Trophoblast cell (in vitro differentiated cells and primary cell): ENCODE measurements at regions not wholly inside any gene's neighbourhood (a gene's known extent, or its start where the extent isn't known, plus 50 kb on each side); places are given as distances from the start of the nearest gene placed in this dataset.
A peak's percentile ranks its signal among the peaks of the same experiment; 100 is the strongest.

Experiments used
- DNase-seq, 2 donors: peaks; one replicate each; pipeline ENCODE4 v3.0.0-alpha.2; 2016
- H2AFZ ChIP-seq: 2 replicates; pipeline ENCODE4 v1.6.1; 2013; ENCODE audit warnings: low read length, moderate library complexity, mild to moderate bottlenecking; ENCODE audit not compliant: insufficient read depth, poor library complexity
- H2AK5ac ChIP-seq: 2 replicates; pipeline ENCODE4 v1.6.1; 2013; ENCODE audit warnings: mild to moderate bottlenecking, low read length
- H2BK120ac ChIP-seq: 2 replicates; pipeline ENCODE4 v1.6.1; 2013; ENCODE audit warnings: low read length, mild to moderate bottlenecking, moderate library complexity; ENCODE audit not compliant: insufficient read depth, poor library complexity
- H2BK12ac ChIP-seq: 2 replicates; pipeline ENCODE4 v1.6.1; 2013; ENCODE audit warnings: mild to moderate bottlenecking, low read length, moderate library complexity
- H2BK5ac ChIP-seq: 2 replicates; pipeline ENCODE4 v1.6.1; 2013; ENCODE audit warnings: low read length, low read depth, moderate library complexity, mild to moderate bottlenecking; ENCODE audit not compliant: poor library complexity
- H3K14ac ChIP-seq: 2 replicates; pipeline ENCODE4 v1.6.1; 2013; ENCODE audit warnings: mild to moderate bottlenecking, low read length
- H3K18ac ChIP-seq: 2 replicates; pipeline ENCODE4 v1.6.1; 2013; ENCODE audit warnings: mild to moderate bottlenecking, low read length
- H3K23ac ChIP-seq: 2 replicates; pipeline ENCODE4 v1.6.1; 2013; ENCODE audit warnings: low read length
- H3K27ac ChIP-seq: 2 replicates; pipeline ENCODE4 v1.5.1; 2013; ENCODE audit warnings: low read depth, mild to moderate bottlenecking, inconsistent platforms, low read length, moderate library complexity
- H3K27me3 ChIP-seq: 2 replicates; pipeline ENCODE4 v1.6.1; 2013; ENCODE audit warnings: inconsistent platforms, mild to moderate bottlenecking, low read length, moderate library complexity; ENCODE audit not compliant: insufficient read depth
- H3K36me3 ChIP-seq, 2 experiments: 1 replicate in 1 of 2; 2 replicates in 1 of 2; pipeline ENCODE4 v1.6.1; 2013; ENCODE audit warnings: low read length in 2 of 2, mild to moderate bottlenecking in 2 of 2, moderate library complexity in 1 of 2; ENCODE audit not compliant: insufficient read depth in 2 of 2, control insufficient read depth in 1 of 2
- H3K4ac ChIP-seq: 2 replicates; pipeline ENCODE4 v1.6.1; 2013; ENCODE audit warnings: low read depth, mild to moderate bottlenecking, low read length, moderate library complexity
- H3K4me1 ChIP-seq, 2 experiments: 1 replicate in 1 of 2; 2 replicates in 1 of 2; pipeline ENCODE4 v1.6.1; 2013; ENCODE audit warnings: low read length in 2 of 2, mild to moderate bottlenecking in 2 of 2, moderate library complexity in 1 of 2; ENCODE audit not compliant: insufficient read depth in 2 of 2, control insufficient read depth in 1 of 2
- H3K4me2 ChIP-seq: 2 replicates; pipeline ENCODE4 v1.6.1; 2013; ENCODE audit warnings: inconsistent platforms, mild to moderate bottlenecking, low read length, moderate library complexity
- H3K4me3 ChIP-seq: 2 replicates; pipeline ENCODE4 v1.5.1; 2013; ENCODE audit warnings: mild to moderate bottlenecking, low read depth, low read length, inconsistent platforms
- H3K79me1 ChIP-seq: one replicate; pipeline ENCODE4 v1.6.1; 2013; ENCODE audit warnings: low read length
- H3K79me2 ChIP-seq: 2 replicates; pipeline ENCODE4 v1.6.1; 2013; ENCODE audit warnings: low read length, mild to moderate bottlenecking; ENCODE audit not compliant: control insufficient read depth, insufficient read depth, poor library complexity
- H3K9ac ChIP-seq: 2 replicates; pipeline ENCODE4 v1.6.1; 2013; ENCODE audit warnings: mild to moderate bottlenecking, low read length
- H3K9me3 ChIP-seq: 2 replicates; pipeline ENCODE4 v1.6.1; 2013; ENCODE audit warnings: low read depth, mild to moderate bottlenecking, control low read depth, inconsistent platforms, low read length; ENCODE audit not compliant: insufficient read depth
- H4K12ac ChIP-seq: 2 replicates; pipeline ENCODE4 v1.6.1; 2013; ENCODE audit warnings: low read depth, mild to moderate bottlenecking, low read length, moderate library complexity
- H4K8ac ChIP-seq: 2 replicates; pipeline ENCODE4 v1.6.1; 2013; ENCODE audit warnings: low read depth, mild to moderate bottlenecking, low read length, moderate library complexity
- H4K91ac ChIP-seq: one replicate; pipeline ENCODE4 v1.6.1; 2013; ENCODE audit warnings: low read depth, mild to moderate bottlenecking, low read length, moderate library complexity
- WGBS: extraction: QIAGEN DNeasy Blood & Tissue Kit; methylation state at CpG from one replicate; pipeline ENCODE4 v1.1.7; 2013; ENCODE audit warnings: missing lambda C conversion rate; ENCODE audit not compliant: insufficient read length, insufficient coverage; ENCODE audit errors: extremely low coverage; 5-methylcytosine and 5-hydroxymethylcytosine counted together

GRCh38 chr9:2424619-2425033 lies 197.0 kb upstream of the VLDLR start:
- H4K8ac ChIP-seq = no peak overlapping the region
- no peak overlapping the region for H3K4ac ChIP-seq
- no peak overlapping the region for H4K91ac ChIP-seq
- WGBS = no CpG with 5 or more reads among the region's 2 CpGs
- H3K23ac ChIP-seq = no peak overlapping the region
- H3K4me1 ChIP-seq = peaks cover 6 to 10% of the 10 kb centered on the region in 2 experiments
- no peak overlapping the region for H3K14ac ChIP-seq
- no peaks in the 10 kb centered on the region for H3K27me3 ChIP-seq
- peaks cover 2% of the 10 kb centered on the region for H3K79me1 ChIP-seq
- no peaks in the 10 kb centered on the region for H3K36me3 ChIP-seq
- no peak for DNase-seq
- no peaks in the 10 kb centered on the region for H3K9me3 ChIP-seq
- no peak overlapping the region for H2BK5ac ChIP-seq
- no peak overlapping the region for H3K18ac ChIP-seq
- no peak overlapping the region for H3K9ac ChIP-seq
- no peak overlapping the region for H4K12ac ChIP-seq
- H3K27ac ChIP-seq = no peak overlapping the region
- no peak overlapping the region for H2BK12ac ChIP-seq
- H3K4me2 ChIP-seq = no peak overlapping the region
- H2AFZ ChIP-seq = no peak overlapping the region
- H3K79me2 ChIP-seq = no peaks in the 10 kb centered on the region
- no peak overlapping the region for H2BK120ac ChIP-seq
- H2AK5ac ChIP-seq = no peak overlapping the region
- H3K4me3 ChIP-seq = no peak overlapping the region

GRCh38 chr9:2425676-2426075 lies 195.9 kb upstream of the VLDLR start:
- Histone ChIP-seq H2BK5ac (no peak overlapping the region), H3K79me2 (no peaks in the 10 kb centered on the region), H4K91ac (peak overlapping the region; percentile 48), H3K27ac (no peak overlapping the region), H3K79me1 (peaks cover 2% of the 10 kb centered on the region), H3K9ac (no peak overlapping the region), H2AK5ac (peak overlapping the region; percentile 64), H3K4me2 (no peak overlapping the region), H3K36me3 (no peaks in the 10 kb centered on the region), H3K4me1 (peaks cover 6 to 10% of the 10 kb centered on the region in 2 experiments), H3K18ac (no peak overlapping the region), H3K27me3 (no peaks in the 10 kb centered on the region), H3K9me3 (no peaks in the 10 kb centered on the region), H2AFZ (no peak overlapping the region), H4K12ac (no peak overlapping the region), H3K4me3 (no peak overlapping the region), H4K8ac (no peak overlapping the region), H2BK12ac (no peak overlapping the region), H3K23ac (no peak overlapping the region), H3K4ac (no peak overlapping the region), H3K14ac (no peak overlapping the region), H2BK120ac (no peak overlapping the region)
- WGBS = 100% methylated on average over 1 of the region's 2 CpGs
- DNase-seq = no peak

- peaks cover 6 to 10% of the 10 kb centered on the region in 2 experiments for H3K4me1 ChIP-seq
- H3K27ac ChIP-seq = peak overlapping the region; percentile 59
- peaks cover 2% of the 10 kb centered on the region for H3K79me1 ChIP-seq
- H3K9ac ChIP-seq = no peak overlapping the region
- H2BK120ac ChIP-seq = no peak overlapping the region
- H3K14ac ChIP-seq = no peak overlapping the region
- H3K79me2 ChIP-seq = no peaks in the 10 kb centered on the region
- H3K9me3 ChIP-seq = no peaks in the 10 kb centered on the region
- no peak overlapping the region for H3K4me3 ChIP-seq
- no peaks in the 10 kb centered on the region for H3K27me3 ChIP-seq
- no peak overlapping the region for H2AFZ ChIP-seq
- H3K4ac ChIP-seq = no peak overlapping the region
- no CpG with 5 or more reads among the region's 10 CpGs for WGBS
- peak; percentile 46 to 65 for DNase-seq
- no peak overlapping the region for H4K8ac ChIP-seq
- no peak overlapping the region for H3K4me2 ChIP-seq
- no peak overlapping the region for H2BK12ac ChIP-seq
- no peak overlapping the region for H3K18ac ChIP-seq
- peak overlapping the region; percentile 17 for H2BK5ac ChIP-seq
- no peak overlapping the region for H4K12ac ChIP-seq
- peak overlapping the region; percentile 27 for H3K23ac ChIP-seq
- no peaks in the 10 kb centered on the region for H3K36me3 ChIP-seq
- peak overlapping the region; percentile 15 for H4K91ac ChIP-seq
- H2AK5ac ChIP-seq = no peak overlapping the region
Measured at GRCh38 chr9:2427120-2427891, 194.3 kb upstream of the VLDLR start.

- H4K8ac ChIP-seq = no peak overlapping the region
- no peak overlapping the region for H3K4ac ChIP-seq
- H3K23ac ChIP-seq = no peak overlapping the region
- peaks cover 9% of the 10 kb centered on the region for H3K9me3 ChIP-seq
- no peaks in the 10 kb centered on the region for H3K27me3 ChIP-seq
- no peak overlapping the region for H3K18ac ChIP-seq
- H3K27ac ChIP-seq = no peak overlapping the region
- no peak overlapping the region for H2AK5ac ChIP-seq
- H3K4me3 ChIP-seq = no peak overlapping the region
- no peak overlapping the region for H2BK12ac ChIP-seq
- H3K79me2 ChIP-seq = no peaks in the 10 kb centered on the region
- no peak overlapping the region for H3K14ac ChIP-seq
- no peak for DNase-seq
- no peaks in the 10 kb centered on the region for H3K36me3 ChIP-seq
- H3K4me1 ChIP-seq = no peaks in the 10 kb centered on the region
- H3K9ac ChIP-seq = no peak overlapping the region
- H4K12ac ChIP-seq = no peak overlapping the region
- WGBS = no CpG with 5 or more reads among the region's 3 CpGs
- no peaks in the 10 kb centered on the region for H3K79me1 ChIP-seq
- no peak overlapping the region for H2AFZ ChIP-seq
- no peak overlapping the region for H4K91ac ChIP-seq
- no peak overlapping the region for H2BK5ac ChIP-seq
- no peak overlapping the region for H2BK120ac ChIP-seq
- no peak overlapping the region for H3K4me2 ChIP-seq
Measured at GRCh38 chr9:2439957-2440356, 181.6 kb upstream of the VLDLR start.
